ENCODE measurements at regions not wholly inside any gene's neighbourhood (a gene's known extent, or its start where the extent isn't known, plus 50 kb on each side); places are given as distances from the start of the nearest gene placed in this dataset.
"Not testable (repeated sequence)": the region's sequence is repeated elsewhere in the genome, so short reads cannot be mapped to it uniquely, and the experiment has no call there.

GRCh38 chr2:241985161-241985985, 115.8 kb downstream of the RTP5 start:
- not testable (repeated sequence) for TF ChIP-seq CTCF, POLR2A, EP300, POLR2AphosphoS5 (IDR thresholded peaks at IDR 0.05)

Data from suprapubic skin (tissue), 4 donors.